HG03342 (cell line): ENCODE measurements at regions not wholly inside any gene's neighbourhood (a gene's known extent, or its start where the extent isn't known, plus 50 kb on each side); places are given as distances from the start of the nearest gene placed in this dataset.

Experiments used
- ATAC-seq: cut with Tn5 transposase; IDR thresholded peaks from one replicate; pipeline ENCODE4 v1.9.1; 2021; ENCODE audit warnings: mild to moderate bottlenecking, moderate library complexity; ENCODE audit not compliant: unreplicated experiment

- no peak for ATAC-seq
Observed at GRCh38 chr13:100870898-100871297, 196.3 kb upstream of the TMTC4 start.

GRCh38 chr13:100860866-100861265 lies 186.3 kb upstream of the TMTC4 start:
- ATAC-seq: no peak

GRCh38 chr13:100859861-100860260 lies 185.3 kb upstream of the TMTC4 start:
- ATAC-seq: no peak

GRCh38 chr13:100855151-100855550 lies 180.6 kb upstream of the TMTC4 start:
- no peak for ATAC-seq

- no peak for ATAC-seq
Observed at GRCh38 chr13:100854006-100854405, 179.4 kb upstream of the TMTC4 start.

GRCh38 chr13:100853434-100853833 lies 178.8 kb upstream of the TMTC4 start:
- ATAC-seq: no peak

GRCh38 chr13:100852146-100852545 lies 177.6 kb upstream of the TMTC4 start:
- no peak for ATAC-seq

- ATAC-seq: no peak
Observed at GRCh38 chr13:100848304-100848703, 173.7 kb upstream of the TMTC4 start.

GRCh38 chr13:100845128-100845757 lies 170.6 kb upstream of the TMTC4 start:
- no peak for ATAC-seq

GRCh38 chr13:100842136-100842535 lies 167.5 kb upstream of the TMTC4 start:
- no peak for ATAC-seq

GRCh38 chr13:100838387-100838786 lies 163.8 kb upstream of the TMTC4 start:
- ATAC-seq: no peak

- ATAC-seq: no peak
Observed at GRCh38 chr13:100837631-100838030, 163.0 kb upstream of the TMTC4 start.

- ATAC-seq: no peak
Observed at GRCh38 chr13:100836711-100837110, 162.1 kb upstream of the TMTC4 start.

GRCh38 chr13:100835695-100836094 lies 161.1 kb upstream of the TMTC4 start:
- ATAC-seq: no peak

- no peak for ATAC-seq
Observed at GRCh38 chr13:100833427-100833826, 158.8 kb upstream of the TMTC4 start.

- no peak for ATAC-seq
Observed at GRCh38 chr13:100828226-100828625, 153.6 kb upstream of the TMTC4 start.

GRCh38 chr13:100827489-100828176 lies 153.0 kb upstream of the TMTC4 start:
- ATAC-seq: no peak

GRCh38 chr13:100826441-100826840 lies 151.8 kb upstream of the TMTC4 start:
- no peak for ATAC-seq

- no peak for ATAC-seq
Observed at GRCh38 chr13:100825557-100825956, 151.0 kb upstream of the TMTC4 start.

GRCh38 chr13:100824366-100824765 lies 149.8 kb upstream of the TMTC4 start:
- no peak for ATAC-seq

GRCh38 chr13:100823448-100823847 lies 148.9 kb upstream of the TMTC4 start:
- ATAC-seq: no peak

- ATAC-seq: no peak
Observed at GRCh38 chr13:100822871-100823443, 148.4 kb upstream of the TMTC4 start.
